MG63 (cell line): ENCODE measurements at regions not wholly inside any gene's neighbourhood (a gene's known extent, or its start where the extent isn't known, plus 50 kb on each side); places are given as distances from the start of the nearest gene placed in this dataset.

Experiments used
- DNase-seq: peaks from one replicate; pipeline ENCODE4 v3.0.0-alpha.2; 2020
- H3K27me3 ChIP-seq: fragments of 250-450 bp; sonication (Bioruptor Pico); 2 replicates; pipeline ENCODE4 v1.5.1; 2020; ENCODE audit warnings: mild to moderate bottlenecking, moderate library complexity
- H3K36me3 ChIP-seq: fragments of 250-450 bp; sonication (Bioruptor Pico); 2 replicates; pipeline ENCODE4 v1.5.1; 2020; ENCODE audit warnings: mild to moderate bottlenecking, moderate library complexity
- H3K4me3 ChIP-seq: fragments of 250-450 bp; sonication (Bioruptor Pico); 2 replicates; pipeline ENCODE4 v1.5.1; 2020; ENCODE audit warnings: mild to moderate bottlenecking, moderate library complexity
- H3K9me3 ChIP-seq: fragments of 250-450 bp; sonication (Bioruptor Pico); 2 replicates; pipeline ENCODE4 v1.5.1; 2020; ENCODE audit warnings: mild to moderate bottlenecking, moderate library complexity

DNA sequence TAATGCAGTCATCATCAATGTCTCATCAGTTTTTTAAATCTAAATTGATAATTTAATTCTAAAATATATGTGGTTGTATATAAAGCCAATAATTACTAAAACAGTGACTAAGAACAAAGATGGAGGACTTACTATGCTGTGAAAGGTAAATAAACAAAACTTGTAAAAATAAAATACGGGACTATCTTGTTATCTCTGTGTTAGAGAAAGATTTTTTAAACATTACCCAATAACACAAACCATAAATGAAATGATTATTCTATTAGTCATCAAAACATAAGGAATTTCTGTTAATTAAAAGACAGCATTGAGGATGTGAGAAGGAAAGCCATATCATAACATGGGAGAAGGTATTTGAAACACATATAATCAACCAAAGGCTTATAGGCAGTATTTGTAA, 226.2 kb upstream of the SMC2 start:
- DNase-seq = no peak
- H3K27me3 ChIP-seq = no peaks in the 10 kb centered on the region
- H3K36me3 ChIP-seq = no peaks in the 10 kb centered on the region
- H3K4me3 ChIP-seq = no peak overlapping the region
- no peaks in the 10 kb centered on the region for H3K9me3 ChIP-seq

GRCh38 chr9:103872811-103873210, 221.3 kb upstream of the SMC2 start:
- Histone ChIP-seq H3K9me3 (no peaks in the 10 kb centered on the region), H3K4me3 (no peak overlapping the region)
- no peak for DNase-seq

DNA sequence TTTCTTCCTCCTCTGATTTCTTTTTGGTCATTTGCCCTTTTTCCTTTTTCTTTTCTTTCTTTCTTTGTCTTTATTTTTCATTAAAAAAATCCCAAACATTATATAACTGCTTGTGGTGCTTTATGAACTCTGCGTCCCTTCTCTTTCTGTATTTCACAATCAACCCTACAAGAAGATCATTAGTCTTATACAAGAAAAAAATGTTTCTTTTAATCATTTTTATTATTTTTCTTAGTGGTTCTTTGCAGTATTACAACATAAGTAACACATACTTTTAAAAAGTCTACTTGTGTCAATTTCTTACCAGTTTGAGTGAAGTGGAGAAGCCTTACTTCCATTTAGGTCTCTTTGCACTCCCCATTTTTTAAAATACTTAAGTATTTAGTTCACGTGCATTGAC, 212.7 kb upstream of the SMC2 start:
- DNase-seq = no peak
- Histone ChIP-seq H3K36me3 (no peaks in the 10 kb centered on the region), H3K9me3 (no peaks in the 10 kb centered on the region), H3K4me3 (no peak overlapping the region), H3K27me3 (no peaks in the 10 kb centered on the region)

More at GRCh38 chr9:103872811-103873210, 221.3 kb upstream of the SMC2 start:
- Histone ChIP-seq H3K36me3 (no peaks in the 10 kb centered on the region), H3K27me3 (no peaks in the 10 kb centered on the region)

DNA sequence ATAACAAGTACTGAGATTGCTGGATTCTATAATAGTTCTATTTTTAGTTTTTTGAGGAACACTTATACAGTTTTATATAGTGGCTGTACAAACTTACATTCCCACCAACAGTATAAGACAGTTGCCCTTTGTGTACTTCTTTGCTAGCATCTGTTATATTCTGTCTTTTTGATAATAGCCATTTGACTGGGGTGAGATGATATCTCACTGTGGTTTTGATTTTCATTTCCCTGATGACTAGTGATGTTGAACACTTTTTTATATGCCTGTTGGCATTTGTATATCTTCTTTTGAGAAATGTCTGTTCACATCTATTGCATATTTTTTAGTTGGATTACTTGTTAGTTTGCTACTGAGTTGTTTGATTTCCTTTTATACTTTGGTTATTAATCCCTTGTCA, 204.1 kb upstream of the SMC2 start:
- Histone ChIP-seq H3K27me3 (no peaks in the 10 kb centered on the region), H3K4me3 (no peak overlapping the region), H3K36me3 (no peaks in the 10 kb centered on the region), H3K9me3 (no peaks in the 10 kb centered on the region)
- DNase-seq = no peak

- Histone ChIP-seq H3K4me3 (no peak overlapping the region), H3K9me3 (no peaks in the 10 kb centered on the region), H3K27me3 (no peaks in the 10 kb centered on the region), H3K36me3 (no peaks in the 10 kb centered on the region)
- DNase-seq = no peak
Measured at GRCh38 chr9:103894184-103894583, 199.9 kb upstream of the SMC2 start.

- Histone ChIP-seq H3K4me3 (no peak overlapping the region), H3K27me3 (no peaks in the 10 kb centered on the region), H3K36me3 (no peaks in the 10 kb centered on the region), H3K9me3 (no peaks in the 10 kb centered on the region)
- no peak for DNase-seq
Measured at GRCh38 chr9:103898550-103898949, 195.6 kb upstream of the SMC2 start.

GRCh38 chr9:103899866-103900265, 194.2 kb upstream of the SMC2 start:
- no peak overlapping the region for H3K4me3 ChIP-seq
- DNase-seq = no peak
- H3K36me3 ChIP-seq = no peaks in the 10 kb centered on the region
- no peaks in the 10 kb centered on the region for H3K27me3 ChIP-seq
- H3K9me3 ChIP-seq = no peaks in the 10 kb centered on the region

DNA sequence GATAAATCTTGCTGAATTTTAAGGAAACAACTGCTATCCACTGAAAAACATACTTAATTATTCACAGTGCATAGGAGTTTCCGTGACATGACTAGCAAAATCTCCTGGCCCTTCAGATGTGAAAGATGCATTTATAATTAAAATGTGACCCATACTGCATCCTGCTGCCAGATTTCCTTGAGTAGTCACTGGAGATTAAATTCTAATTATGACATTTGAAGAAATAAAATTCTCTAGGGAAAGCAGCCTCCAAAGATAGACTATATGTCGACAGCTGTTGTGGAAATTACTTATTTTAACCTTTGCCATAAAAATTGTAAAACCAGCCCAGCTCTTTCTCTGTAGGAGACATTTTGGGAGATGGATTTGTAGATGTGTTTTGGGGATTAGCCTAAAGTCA, 193.6 kb upstream of the SMC2 start:
- no peak overlapping the region for H3K4me3 ChIP-seq
- no peaks in the 10 kb centered on the region for H3K27me3 ChIP-seq
- no peak for DNase-seq
- no peaks in the 10 kb centered on the region for H3K36me3 ChIP-seq
- H3K9me3 ChIP-seq = no peaks in the 10 kb centered on the region

DNA sequence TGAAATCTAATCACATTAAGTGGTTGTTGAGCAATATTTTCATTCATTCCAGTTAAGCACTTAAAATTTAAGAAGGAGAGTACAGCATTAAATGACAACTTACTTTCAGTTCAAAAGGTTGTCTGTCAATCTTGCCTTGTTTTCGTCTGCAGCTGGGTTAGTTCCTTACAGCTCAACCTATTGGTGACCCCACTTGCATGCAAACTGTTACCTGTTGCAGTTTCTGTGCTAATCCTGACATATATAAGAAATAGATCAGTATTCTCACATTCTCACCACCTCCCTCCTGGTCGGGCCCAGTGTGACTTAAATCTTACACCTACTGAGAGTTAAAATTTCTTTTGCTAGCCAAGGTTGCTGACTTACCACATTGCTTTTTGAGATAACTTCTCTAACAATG, 191.8 kb upstream of the SMC2 start:
- no peaks in the 10 kb centered on the region for H3K36me3 ChIP-seq
- DNase-seq = no peak

DNA sequence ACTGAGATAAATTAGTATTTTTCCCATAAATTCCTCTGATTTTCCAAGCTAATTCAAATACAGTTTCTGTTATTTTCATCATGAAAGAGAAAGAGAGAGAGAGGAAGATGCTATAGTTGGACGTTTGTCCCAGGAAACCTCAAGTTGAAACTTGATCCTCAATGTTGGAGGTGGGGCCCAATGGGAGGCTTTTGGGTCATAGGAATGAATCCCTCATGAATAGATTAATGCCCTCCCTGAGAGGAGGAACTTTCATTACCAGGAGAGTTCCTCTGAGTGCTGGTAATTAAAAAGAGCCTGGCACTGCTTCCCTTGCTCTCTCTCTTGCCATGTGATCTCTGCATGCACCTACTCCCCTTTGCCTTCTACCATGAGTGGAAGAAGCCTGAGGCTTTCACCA, 189.9 kb upstream of the SMC2 start:
- DNase-seq = no peak
- no peak overlapping the region for H3K4me3 ChIP-seq
- no peaks in the 10 kb centered on the region for H3K9me3 ChIP-seq
- H3K27me3 ChIP-seq = no peaks in the 10 kb centered on the region
- no peaks in the 10 kb centered on the region for H3K36me3 ChIP-seq

More for the DNA sequence above, 191.8 kb upstream of the SMC2 start:
- Histone ChIP-seq H3K9me3 (no peaks in the 10 kb centered on the region), H3K27me3 (no peaks in the 10 kb centered on the region), H3K4me3 (no peak overlapping the region)

DNA sequence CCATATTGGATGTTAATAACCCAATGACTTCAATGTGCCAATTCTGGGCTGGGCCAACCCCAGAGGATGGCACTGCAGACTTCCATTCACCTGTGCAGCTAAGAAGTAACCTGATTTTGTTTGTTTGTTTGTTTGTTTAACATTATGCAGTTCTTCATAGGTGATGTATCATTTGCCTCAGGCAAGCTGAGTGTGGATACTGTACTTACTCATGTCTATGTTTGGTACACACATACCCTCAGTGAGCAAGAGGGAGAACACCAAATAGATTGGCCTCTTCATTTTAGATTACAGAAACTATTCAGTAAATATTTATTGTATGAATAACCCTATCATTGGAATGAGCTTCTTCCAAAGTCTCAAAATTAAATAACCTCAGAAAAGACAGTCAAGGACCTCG, 180.2 kb upstream of the SMC2 start:
- Histone ChIP-seq H3K4me3 (no peak overlapping the region), H3K36me3 (no peaks in the 10 kb centered on the region), H3K9me3 (no peaks in the 10 kb centered on the region), H3K27me3 (no peaks in the 10 kb centered on the region)
- no peak for DNase-seq

GRCh38 chr9:103919605-103920209, 174.4 kb upstream of the SMC2 start:
- Histone ChIP-seq H3K9me3 (no peaks in the 10 kb centered on the region), H3K36me3 (no peaks in the 10 kb centered on the region), H3K27me3 (no peaks in the 10 kb centered on the region), H3K4me3 (no peak overlapping the region)
- DNase-seq = no peak

- Histone ChIP-seq H3K27me3 (no peaks in the 10 kb centered on the region), H3K9me3 (no peaks in the 10 kb centered on the region), H3K4me3 (no peak overlapping the region), H3K36me3 (no peaks in the 10 kb centered on the region)
- no peak for DNase-seq
Measured at GRCh38 chr9:103928442-103928841, 165.7 kb upstream of the SMC2 start.

DNA sequence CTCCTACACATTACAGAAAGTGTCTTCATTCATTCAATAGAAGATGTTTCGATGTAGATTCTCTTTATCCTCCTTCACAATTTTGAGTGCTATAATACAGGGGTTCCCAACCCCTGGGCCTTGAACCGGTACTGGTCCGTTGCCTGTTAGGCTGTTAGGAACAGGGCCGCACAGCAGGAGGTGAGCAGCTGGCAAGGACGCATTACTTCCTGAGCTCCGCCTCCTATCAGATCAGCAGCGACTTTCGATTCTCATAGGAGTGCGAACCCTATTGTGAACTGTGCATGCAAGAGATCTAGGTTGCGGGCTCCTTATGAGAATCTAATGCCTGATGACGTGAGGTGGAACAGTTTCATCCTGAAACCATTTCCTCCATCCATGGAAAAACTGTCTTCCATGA, 153.0 kb upstream of the SMC2 start:
- DNase-seq = no peak
- Histone ChIP-seq H3K9me3 (no peaks in the 10 kb centered on the region), H3K27me3 (no peaks in the 10 kb centered on the region), H3K36me3 (no peaks in the 10 kb centered on the region), H3K4me3 (no peak overlapping the region)

DNA sequence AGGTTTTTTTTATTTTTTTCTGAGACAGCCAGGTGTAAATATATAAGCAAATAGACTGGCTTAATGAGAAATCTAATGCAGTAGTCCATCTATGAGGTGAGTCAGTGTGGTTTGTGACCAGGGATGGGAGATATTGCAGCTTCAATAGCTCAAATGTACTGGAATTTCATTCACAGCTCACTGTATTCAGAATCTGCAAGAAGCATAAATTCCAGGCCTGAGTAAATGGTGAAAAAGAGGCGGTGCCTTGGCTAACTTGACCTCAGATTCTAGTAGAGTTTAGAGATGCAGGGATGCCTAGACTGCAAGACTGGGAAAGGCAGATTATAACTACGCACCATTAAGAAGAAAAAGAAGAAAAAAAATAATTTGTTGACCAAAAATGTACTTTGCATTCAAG, 151.9 kb upstream of the SMC2 start:
- no peak for DNase-seq
- no peak overlapping the region for H3K4me3 ChIP-seq
- no peaks in the 10 kb centered on the region for H3K36me3 ChIP-seq
- no peaks in the 10 kb centered on the region for H3K27me3 ChIP-seq
- H3K9me3 ChIP-seq = no peaks in the 10 kb centered on the region

DNA sequence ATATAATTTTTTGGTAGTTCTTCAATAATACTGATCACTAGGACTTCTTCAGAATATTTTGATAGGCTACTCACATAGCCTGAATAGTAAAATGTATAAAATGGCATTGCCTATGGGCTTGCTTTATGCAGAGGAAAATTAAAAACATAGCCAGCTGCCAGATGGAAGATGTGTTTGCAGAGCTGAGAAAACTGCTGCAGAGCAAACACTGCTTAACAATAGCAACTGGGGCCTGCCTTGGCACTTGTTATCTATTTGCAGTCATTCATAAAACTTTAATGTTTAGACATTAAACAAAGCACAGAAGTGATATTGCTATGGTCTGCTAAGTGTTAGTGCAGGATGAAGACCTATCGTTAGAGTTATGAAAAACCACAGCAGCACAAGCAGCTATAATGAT, 151.5 kb upstream of the SMC2 start:
- Histone ChIP-seq H3K9me3 (no peaks in the 10 kb centered on the region), H3K36me3 (no peaks in the 10 kb centered on the region), H3K4me3 (no peak overlapping the region), H3K27me3 (no peaks in the 10 kb centered on the region)
- no peak for DNase-seq

- Histone ChIP-seq H3K36me3 (no peaks in the 10 kb centered on the region), H3K27me3 (no peaks in the 10 kb centered on the region), H3K9me3 (no peaks in the 10 kb centered on the region), H3K4me3 (no peak overlapping the region)
- DNase-seq = no peak
Measured at GRCh38 chr9:103949096-103949495, 145.0 kb upstream of the SMC2 start.

- Histone ChIP-seq H3K27me3 (no peaks in the 10 kb centered on the region), H3K9me3 (no peaks in the 10 kb centered on the region), H3K36me3 (no peaks in the 10 kb centered on the region), H3K4me3 (no peak overlapping the region)
- no peak for DNase-seq
Measured at GRCh38 chr9:103977163-103977562, 116.9 kb upstream of the SMC2 start.

DNA sequence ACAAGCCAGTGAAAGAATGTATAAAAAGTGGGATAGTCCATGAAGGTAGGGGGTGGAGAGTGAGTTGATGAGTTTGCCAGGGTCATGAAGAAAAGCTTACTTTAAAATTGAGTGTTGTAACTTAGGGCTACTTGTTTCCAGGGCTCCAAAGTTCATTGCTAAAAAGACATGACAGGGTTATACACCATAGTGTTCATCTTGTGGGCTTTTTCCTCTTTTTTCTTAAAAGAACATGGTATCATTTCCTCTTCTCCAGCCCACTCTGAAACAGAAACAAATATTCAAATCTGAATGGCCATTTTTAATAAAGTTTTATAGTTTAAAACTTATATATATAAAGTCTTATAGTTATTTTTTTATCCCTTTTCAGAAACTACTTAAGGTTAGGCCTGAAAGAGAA, 115.7 kb upstream of the SMC2 start:
- H3K36me3 ChIP-seq = no peaks in the 10 kb centered on the region
- H3K4me3 ChIP-seq = no peak overlapping the region
- H3K27me3 ChIP-seq = no peaks in the 10 kb centered on the region
- DNase-seq = no peak
- H3K9me3 ChIP-seq = no peaks in the 10 kb centered on the region
